ENCODE measurements at regions not wholly inside any gene's neighbourhood (a gene's known extent, or its start where the extent isn't known, plus 50 kb on each side); places are given as distances from the start of the nearest gene placed in this dataset.
"Not testable (repeated sequence)": the region's sequence is repeated elsewhere in the genome, so short reads cannot be mapped to it uniquely, and the experiment has no call there.

GRCh38 chr18:78429127-78430108 is 550.2 kb upstream of the SALL3 start:
- DNase-seq, result no peak

- DNase-seq, result no peak
Observed at GRCh38 chr18:78430131-78430758, 549.4 kb upstream of the SALL3 start.

- no peak for DNase-seq
Observed at GRCh38 chr18:78431606-78432005, 548.0 kb upstream of the SALL3 start.

- no peak for DNase-seq
Observed at GRCh38 chr18:78433562-78433961, 546.1 kb upstream of the SALL3 start.

- DNase-seq, result no peak
Observed at GRCh38 chr18:78436110-78436509, 543.5 kb upstream of the SALL3 start.

GRCh38 chr18:78438235-78438634 is 541.4 kb upstream of the SALL3 start:
- DNase-seq, result not testable (repeated sequence)

GRCh38 chr18:78445880-78446279 is 533.7 kb upstream of the SALL3 start:
- DNase-seq, result no peak

- no peak for DNase-seq
Observed at GRCh38 chr18:78447211-78447610, 532.4 kb upstream of the SALL3 start.

- no peak for DNase-seq
Observed at GRCh38 chr18:78448106-78448505, 531.5 kb upstream of the SALL3 start.

GRCh38 chr18:78448591-78448990 is 531.0 kb upstream of the SALL3 start:
- DNase-seq, result no peak

GRCh38 chr18:78454221-78454620 is 525.4 kb upstream of the SALL3 start:
- DNase-seq, result no peak

GRCh38 chr18:78455386-78455785 is 524.2 kb upstream of the SALL3 start:
- DNase-seq, result no peak

GRCh38 chr18:78457011-78457410 is 522.6 kb upstream of the SALL3 start:
- no peak for DNase-seq

- DNase-seq, result no peak
Observed at GRCh38 chr18:78457731-78458130, 521.9 kb upstream of the SALL3 start.

- no peak for DNase-seq
Observed at GRCh38 chr18:78458356-78458755, 521.3 kb upstream of the SALL3 start.

GRCh38 chr18:78459668-78460067 is 520.0 kb upstream of the SALL3 start:
- DNase-seq, result no peak

GRCh38 chr18:78460558-78460957 is 519.1 kb upstream of the SALL3 start:
- no peak for DNase-seq

GRCh38 chr18:78473563-78473962 is 506.1 kb upstream of the SALL3 start:
- DNase-seq, result no peak

- no peak for DNase-seq
Observed at GRCh38 chr18:78477840-78478239, 501.8 kb upstream of the SALL3 start.

GRCh38 chr18:78479443-78479842 is 500.2 kb upstream of the SALL3 start:
- DNase-seq, result no peak

- no peak for DNase-seq
Observed at GRCh38 chr18:78480262-78481054, 499.2 kb upstream of the SALL3 start.

GRCh38 chr18:78482378-78482777 is 497.2 kb upstream of the SALL3 start:
- DNase-seq, result no peak

- DNase-seq, result no peak
Observed at GRCh38 chr18:78487649-78488048, 492.0 kb upstream of the SALL3 start.
